HepG2 (cell line): ENCODE measurements at regions not wholly inside any gene's neighbourhood (a gene's known extent, or its start where the extent isn't known, plus 50 kb on each side); places are given as distances from the start of the nearest gene placed in this dataset.

Source experiments
- AFF4 ChIP-seq: sonication (generic); formaldehyde crosslinking; IDR thresholded peaks from 2 replicates; pipeline ENCODE4 v1.4.0; 2020; ENCODE audit warnings: missing genetic modification reagents
- CREB3 ChIP-seq: sonication (generic); formaldehyde crosslinking; IDR thresholded peaks from 2 replicates; pipeline ENCODE4 v1.5.0; 2020; ENCODE audit warnings: missing genetic modification reagents
- FOXK1 ChIP-seq: sonication (generic); formaldehyde crosslinking; IDR thresholded peaks from 2 replicates; pipeline ENCODE4 v1.4.0; 2020; ENCODE audit warnings: low read depth, missing genetic modification reagents, borderline replicate concordance
- HES4 ChIP-seq: sonication (generic); formaldehyde crosslinking; IDR thresholded peaks from 2 replicates; pipeline ENCODE4 v1.9.0; 2021; ENCODE audit warnings: mild to moderate bottlenecking, missing genetic modification reagents, borderline replicate concordance
- HOXD1 ChIP-seq: sonication (generic); formaldehyde crosslinking; IDR thresholded peaks from 2 replicates; pipeline ENCODE4 v1.5.0; 2020; ENCODE audit warnings: missing genetic modification reagents
- KLF16 ChIP-seq, 2 experiments: sonication (generic) in 1 of 2; formaldehyde crosslinking in 1 of 2; IDR thresholded peaks; 2 replicates each; pipeline versions ENCODE4 v1.6.1 to v1.8.0; 2016 to 2023; ENCODE audit warnings: missing genetic modification reagents in 2 of 2, missing compliant biosample characterization in 1 of 2
- MXD1 ChIP-seq: sonication (generic); formaldehyde crosslinking; IDR thresholded peaks from 2 replicates; pipeline ENCODE4 v1.4.0; 2020; ENCODE audit warnings: mild to moderate bottlenecking, missing genetic modification reagents
- PBX2 ChIP-seq: IDR thresholded peaks from 2 replicates; pipeline ENCODE4 v1.6.1; 2016; ENCODE audit warnings: control low read depth
- RELA ChIP-seq: sonication (generic); formaldehyde crosslinking; IDR thresholded peaks from 2 replicates; pipeline ENCODE4 v1.4.0; 2020; ENCODE audit warnings: missing genetic modification reagents
- SIX4 ChIP-seq: sonication (generic); formaldehyde crosslinking; IDR thresholded peaks from 2 replicates; pipeline ENCODE4 v1.4.0; 2020; ENCODE audit warnings: missing genetic modification reagents
- ZNF101 ChIP-seq: sonication (generic); formaldehyde crosslinking; IDR thresholded peaks from 2 replicates; pipeline ENCODE4 v1.4.0; 2020; ENCODE audit warnings: mild to moderate bottlenecking, low read depth, missing genetic modification reagents, borderline replicate concordance
- ZNF260 ChIP-seq: sonication (generic); formaldehyde crosslinking; IDR thresholded peaks from 2 replicates; pipeline ENCODE4 v1.4.0; 2020; ENCODE audit warnings: missing genetic modification reagents, low read depth, mild to moderate bottlenecking, borderline replicate concordance
- ZNF329 ChIP-seq: sonication (generic); formaldehyde crosslinking; IDR thresholded peaks from 2 replicates; pipeline ENCODE4 v1.9.0; 2021; ENCODE audit warnings: low read depth, mild to moderate bottlenecking, missing genetic modification reagents
- ZNF441 ChIP-seq: sonication (generic); formaldehyde crosslinking; IDR thresholded peaks from 2 replicates; pipeline ENCODE4 v1.7.0; 2021; ENCODE audit warnings: missing genetic modification reagents, borderline replicate concordance
- ZNF564 ChIP-seq: sonication (generic); formaldehyde crosslinking; IDR thresholded peaks from 2 replicates; pipeline ENCODE4 v1.8.1; 2023; ENCODE audit warnings: mild to moderate bottlenecking, missing genetic modification reagents
- ZNF687 ChIP-seq: sonication (generic); formaldehyde crosslinking; IDR thresholded peaks from 2 replicates; pipeline ENCODE4 v1.5.1; 2020; ENCODE audit warnings: mild to moderate bottlenecking, missing genetic modification reagents, moderate library complexity
- ZSCAN25 ChIP-seq: sonication (generic); formaldehyde crosslinking; IDR thresholded peaks from 2 replicates; pipeline ENCODE4 v1.8.0; 2022; ENCODE audit warnings: mild to moderate bottlenecking, missing genetic modification reagents
- ZSCAN31 ChIP-seq: sonication (generic); formaldehyde crosslinking; IDR thresholded peaks from 2 replicates; pipeline ENCODE4 v1.5.0; 2020; ENCODE audit warnings: low read depth, mild to moderate bottlenecking, missing genetic modification reagents

- TF ChIP-seq ZNF687 (CRISPR knock-in tag): peak; percentile 98
- no peak for TF ChIP-seq ZNF329
- peak; percentile 80; the same call in 1 of the 2 replicates for TF ChIP-seq ZSCAN25 (CRISPR knock-in tag)
- no peak for TF ChIP-seq PBX2 (CRISPR knock-in tag)
- TF ChIP-seq ZNF441 (CRISPR knock-in tag): 0 out of 2 replicates have a peak, but pooled peaks have one; percentile 26
- no peak for TF ChIP-seq ZNF101 (CRISPR knock-in tag)
- no peak for TF ChIP-seq CREB3 (CRISPR knock-in tag)
- TF ChIP-seq MXD1 (CRISPR knock-in tag): 0 out of 2 replicates have a peak, but pooled peaks have one; percentile 60
- TF ChIP-seq AFF4 (CRISPR knock-in tag): no peak
- TF ChIP-seq FOXK1 (CRISPR knock-in tag): no peak
- TF ChIP-seq SIX4 (CRISPR knock-in tag): peak; percentile 96
- TF ChIP-seq ZSCAN31 (CRISPR knock-in tag): peak; percentile 80
- no peak for TF ChIP-seq ZNF260 (CRISPR knock-in tag)
- TF ChIP-seq RELA (CRISPR knock-in tag): peak; percentile 89; the same call in 1 of the 2 replicates
- no peak for TF ChIP-seq HES4 (CRISPR knock-in tag)
- TF ChIP-seq HOXD1 (CRISPR knock-in tag): peak; percentile 48; the same call in 1 of the 2 replicates
- TF ChIP-seq KLF16 (CRISPR knock-in tag; IDR thresholded peaks at IDR 0.05): peak in 1 of 2 experiments; percentile 81; a peak in 2 of 4 replicates
- TF ChIP-seq ZNF564 (CRISPR knock-in tag): no peak; the same call in 1 of the 2 replicates
Observed at GRCh38 chr2:43005245-43005974, 213.0 kb upstream of the HAAO start (continued).
